ENCODE measurements at regions not wholly inside any gene's neighbourhood (a gene's known extent, or its start where the extent isn't known, plus 50 kb on each side); places are given as distances from the start of the nearest gene placed in this dataset.

DNA sequence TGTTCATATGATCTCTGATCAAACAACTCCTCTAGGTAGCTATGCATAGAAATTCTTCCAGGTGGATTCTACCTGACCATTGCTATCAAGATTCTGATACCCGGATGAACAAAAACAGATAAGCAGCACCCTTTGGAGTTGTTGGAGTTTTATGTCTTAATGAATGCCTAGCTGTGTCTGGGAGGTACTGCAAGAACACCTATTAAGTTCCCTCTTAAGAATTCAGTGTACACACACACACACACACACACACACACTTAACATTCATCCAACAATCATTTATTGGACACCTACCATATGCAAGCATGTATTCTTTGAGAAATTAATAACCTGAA lies 58.1 kb upstream of the FNDC3B start:
- no peak for TF ChIP-seq POLR2A (IDR thresholded peaks at IDR 0.05; ENCODE audit: low read length)
- no peak for TF ChIP-seq GATA1 (IDR thresholded peaks at IDR 0.05; ENCODE audit: low read depth, low read length)

Measured in erythroblast (primary cell).